ENCODE measurements at regions not wholly inside any gene's neighbourhood (a gene's known extent, or its start where the extent isn't known, plus 50 kb on each side); places are given as distances from the start of the nearest gene placed in this dataset.

- TF ChIP-seq POLR2A (IDR thresholded peaks at IDR 0.05): no peak
- TF ChIP-seq, protein P1, sequence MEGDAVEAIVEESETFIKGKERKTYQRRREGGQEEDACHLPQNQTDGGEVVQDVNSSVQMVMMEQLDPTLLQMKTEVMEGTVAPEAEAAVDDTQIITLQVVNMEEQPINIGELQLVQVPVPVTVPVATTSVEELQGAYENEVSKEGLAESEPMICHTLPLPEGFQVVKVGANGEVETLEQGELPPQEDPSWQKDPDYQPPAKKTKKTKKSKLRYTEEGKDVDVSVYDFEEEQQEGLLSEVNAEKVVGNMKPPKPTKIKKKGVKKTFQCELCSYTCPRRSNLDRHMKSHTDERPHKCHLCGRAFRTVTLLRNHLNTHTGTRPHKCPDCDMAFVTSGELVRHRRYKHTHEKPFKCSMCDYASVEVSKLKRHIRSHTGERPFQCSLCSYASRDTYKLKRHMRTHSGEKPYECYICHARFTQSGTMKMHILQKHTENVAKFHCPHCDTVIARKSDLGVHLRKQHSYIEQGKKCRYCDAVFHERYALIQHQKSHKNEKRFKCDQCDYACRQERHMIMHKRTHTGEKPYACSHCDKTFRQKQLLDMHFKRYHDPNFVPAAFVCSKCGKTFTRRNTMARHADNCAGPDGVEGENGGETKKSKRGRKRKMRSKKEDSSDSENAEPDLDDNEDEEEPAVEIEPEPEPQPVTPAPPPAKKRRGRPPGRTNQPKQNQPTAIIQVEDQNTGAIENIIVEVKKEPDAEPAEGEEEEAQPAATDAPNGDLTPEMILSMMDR (IDR thresholded peaks at IDR 0.05): no peak
These were observed 111.6 kb downstream of the DYNAP start for GRCh38 chr18:54702686-54703085.

Measured in testis (tissue), 2 donors.